ENCODE measurements at regions not wholly inside any gene's neighbourhood (a gene's known extent, or its start where the extent isn't known, plus 50 kb on each side); places are given as distances from the start of the nearest gene placed in this dataset.

DNA sequence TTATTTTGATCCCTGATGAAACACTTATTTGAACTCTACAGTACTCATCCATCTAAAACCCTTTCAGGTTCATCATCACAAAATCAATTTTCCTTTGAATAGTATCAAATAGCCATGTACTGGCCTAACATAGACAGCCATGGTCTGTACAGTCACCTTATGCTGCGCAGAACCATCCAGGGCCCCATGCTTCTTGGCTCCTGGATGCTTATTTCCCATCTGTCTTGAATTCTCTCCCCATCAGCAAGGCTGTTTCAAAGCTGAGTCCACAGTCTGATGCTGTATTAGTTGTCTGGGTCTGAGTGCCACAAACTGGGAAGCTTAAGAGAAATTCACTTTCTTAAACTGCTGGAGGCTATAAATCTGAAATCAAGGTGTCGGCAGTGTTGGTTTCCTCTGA, 290.2 kb downstream of the OSR1 start:
- no peak overlapping the region for H3K27ac ChIP-seq
- H3K36me3 ChIP-seq = no peaks in the 10 kb centered on the region
- no peak overlapping the region for H3K4me3 ChIP-seq (replicated peaks in 1 of 3)
- no peak for TF ChIP-seq POLR2A (IDR thresholded peaks at IDR 0.05)
- TF ChIP-seq, protein P1, sequence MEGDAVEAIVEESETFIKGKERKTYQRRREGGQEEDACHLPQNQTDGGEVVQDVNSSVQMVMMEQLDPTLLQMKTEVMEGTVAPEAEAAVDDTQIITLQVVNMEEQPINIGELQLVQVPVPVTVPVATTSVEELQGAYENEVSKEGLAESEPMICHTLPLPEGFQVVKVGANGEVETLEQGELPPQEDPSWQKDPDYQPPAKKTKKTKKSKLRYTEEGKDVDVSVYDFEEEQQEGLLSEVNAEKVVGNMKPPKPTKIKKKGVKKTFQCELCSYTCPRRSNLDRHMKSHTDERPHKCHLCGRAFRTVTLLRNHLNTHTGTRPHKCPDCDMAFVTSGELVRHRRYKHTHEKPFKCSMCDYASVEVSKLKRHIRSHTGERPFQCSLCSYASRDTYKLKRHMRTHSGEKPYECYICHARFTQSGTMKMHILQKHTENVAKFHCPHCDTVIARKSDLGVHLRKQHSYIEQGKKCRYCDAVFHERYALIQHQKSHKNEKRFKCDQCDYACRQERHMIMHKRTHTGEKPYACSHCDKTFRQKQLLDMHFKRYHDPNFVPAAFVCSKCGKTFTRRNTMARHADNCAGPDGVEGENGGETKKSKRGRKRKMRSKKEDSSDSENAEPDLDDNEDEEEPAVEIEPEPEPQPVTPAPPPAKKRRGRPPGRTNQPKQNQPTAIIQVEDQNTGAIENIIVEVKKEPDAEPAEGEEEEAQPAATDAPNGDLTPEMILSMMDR (IDR thresholded peaks at IDR 0.05) = no peak
- 98% methylated on average over 2 of the region's 2 CpGs for WGBS, 2 donors
- intact Hi-C loops (cut with DNase I) = no loop called here
- no peaks in the 10 kb centered on the region for H3K9me3 ChIP-seq
- no peaks in the 10 kb centered on the region for H3K27me3 ChIP-seq
- no peak for DNase-seq
- no peaks in the 10 kb centered on the region for H3K4me1 ChIP-seq

DNA sequence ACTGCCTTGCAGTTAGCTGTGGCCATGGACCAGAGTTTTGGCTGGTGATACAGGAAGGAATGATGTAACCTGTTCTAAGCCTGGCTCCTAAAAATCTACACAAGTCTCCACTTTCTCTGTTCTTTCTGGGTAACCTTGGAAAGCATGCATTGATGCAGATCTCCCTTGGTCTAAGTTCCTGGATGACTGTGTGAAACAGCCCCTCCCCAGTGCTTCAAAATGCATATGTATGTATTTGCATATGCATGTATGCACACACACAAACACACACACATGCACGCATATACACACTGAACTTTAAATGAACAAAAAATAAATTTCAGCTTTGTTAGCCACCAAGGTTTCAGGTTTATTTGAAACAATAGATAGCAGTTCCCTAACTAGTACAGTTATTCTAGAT, 296.1 kb downstream of the OSR1 start:
- no peaks in the 10 kb centered on the region for H3K36me3 ChIP-seq
- H3K27ac ChIP-seq = no peak overlapping the region
- TF ChIP-seq, protein P1 (IDR thresholded peaks at IDR 0.05) = no peak
- TF ChIP-seq POLR2A (IDR thresholded peaks at IDR 0.05) = no peak
- no peak for DNase-seq
- no peaks in the 10 kb centered on the region for H3K4me1 ChIP-seq
- no peaks in the 10 kb centered on the region for H3K27me3 ChIP-seq
- no peak overlapping the region for H3K4me3 ChIP-seq (replicated peaks in 1 of 3)
- H3K9me3 ChIP-seq = no peaks in the 10 kb centered on the region
- 90 to 94% methylated on average over 1 of the region's 1 CpG for WGBS, 2 donors
- intact Hi-C loops (cut with DNase I) = no loop called here

DNA sequence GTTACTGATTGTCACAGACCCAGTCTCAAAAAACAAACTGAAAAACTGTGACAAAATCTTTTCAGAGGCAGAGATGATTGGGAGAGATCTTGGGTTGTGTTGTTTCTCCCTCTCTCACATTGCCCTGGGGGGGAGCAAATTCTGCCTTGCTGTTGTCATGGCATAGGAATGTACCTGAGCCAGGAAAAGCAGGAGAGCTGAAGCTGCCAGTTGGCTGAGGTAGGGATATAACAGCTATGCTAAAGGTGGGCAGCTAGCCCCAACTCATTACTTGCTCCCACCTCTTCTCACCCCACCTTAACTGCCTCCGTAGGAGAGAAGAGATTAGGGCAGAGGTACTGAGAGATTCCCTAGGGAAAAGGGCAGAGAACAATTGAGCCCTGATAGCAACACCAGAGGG, 299.3 kb downstream of the OSR1 start:
- H3K27me3 ChIP-seq = no peaks in the 10 kb centered on the region
- H3K36me3 ChIP-seq = no peaks in the 10 kb centered on the region
- WGBS, 2 donors = 45 to 61% methylated on average over 1 of the region's 1 CpG
- H3K4me3 ChIP-seq (replicated peaks in 1 of 3) = no peak overlapping the region
- H3K27ac ChIP-seq = no peak overlapping the region
- no peaks in the 10 kb centered on the region for H3K4me1 ChIP-seq
- DNase-seq = peak; percentile 11 to 58
- intact Hi-C loops (cut with DNase I) = no loop called here
- no peak for TF ChIP-seq POLR2A (IDR thresholded peaks at IDR 0.05)
- TF ChIP-seq, protein P1 (IDR thresholded peaks at IDR 0.05) = no peak
- H3K9me3 ChIP-seq = no peaks in the 10 kb centered on the region

DNA sequence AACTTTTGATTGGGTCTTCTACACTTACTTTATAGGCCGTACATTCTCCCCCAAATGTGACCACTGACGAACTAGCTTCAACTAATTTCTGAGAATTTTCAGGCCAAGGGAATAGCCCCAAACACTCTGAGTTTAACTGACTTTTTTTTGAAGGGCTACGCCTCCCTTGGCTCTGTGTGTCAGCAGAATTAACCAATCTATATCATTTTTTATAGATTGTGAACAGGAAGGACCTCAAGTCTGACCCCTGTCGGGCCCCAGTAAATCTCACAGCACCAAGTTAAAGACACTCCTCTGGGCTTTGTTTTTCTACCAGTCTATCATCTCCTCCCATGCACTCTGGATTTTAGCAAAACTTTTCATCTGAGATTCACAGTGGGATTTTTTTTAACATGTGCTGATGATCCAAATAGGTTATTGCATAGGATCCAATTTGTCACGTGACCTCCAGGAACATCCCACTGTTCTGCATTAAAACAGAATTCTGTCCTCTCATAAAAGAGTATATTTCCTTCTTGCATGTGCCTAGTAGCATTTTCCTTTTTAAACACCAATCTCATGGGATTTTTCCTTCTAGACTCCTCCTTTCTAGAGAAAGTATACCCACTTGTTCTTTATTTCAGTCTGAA, 307.1 kb downstream of the OSR1 start:
- H3K36me3 ChIP-seq = no peaks in the 10 kb centered on the region
- 82 to 88% methylated on average over 5 of the region's 5 CpGs for WGBS, 2 donors
- H3K4me1 ChIP-seq = peaks cover 0 to 6% of the 10 kb centered on the region in 2 donors
- H3K4me3 ChIP-seq (replicated peaks in 1 of 3) = no peak overlapping the region
- TF ChIP-seq, protein P1 (IDR thresholded peaks at IDR 0.05) = no peak
- no peak for TF ChIP-seq POLR2A (IDR thresholded peaks at IDR 0.05)
- DNase-seq = no peak
- H3K9me3 ChIP-seq = no peaks in the 10 kb centered on the region
- H3K27ac ChIP-seq = no peak overlapping the region
- intact Hi-C loops (cut with DNase I) = no loop called here
- no peaks in the 10 kb centered on the region for H3K27me3 ChIP-seq

DNA sequence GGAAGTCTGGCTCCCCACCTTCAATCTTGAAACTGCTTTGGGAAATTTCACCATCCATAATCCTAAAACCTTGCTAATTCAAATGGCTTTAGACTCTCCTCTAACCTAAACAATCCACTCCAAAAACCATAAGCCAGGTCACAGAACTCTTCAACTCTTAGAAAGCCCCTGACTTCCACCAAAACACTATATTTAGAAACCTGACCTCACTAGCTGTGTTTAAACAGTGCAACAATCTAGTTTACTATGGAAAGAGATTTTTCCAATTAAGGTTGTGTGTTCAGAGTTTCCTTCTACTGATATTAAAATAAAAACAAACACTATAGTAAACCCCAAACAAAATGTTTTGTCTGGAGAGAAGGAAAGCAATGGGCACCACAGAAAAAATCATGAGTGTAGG, 308.1 kb downstream of the OSR1 start:
- intact Hi-C loops (cut with DNase I) = no loop called here
- peaks cover 0 to 6% of the 10 kb centered on the region in 2 donors for H3K4me1 ChIP-seq
- no peak overlapping the region for H3K27ac ChIP-seq
- DNase-seq = no peak
- no peak overlapping the region for H3K4me3 ChIP-seq (replicated peaks in 1 of 3)
- H3K36me3 ChIP-seq = no peaks in the 10 kb centered on the region
- H3K9me3 ChIP-seq = no peaks in the 10 kb centered on the region
- TF ChIP-seq POLR2A (IDR thresholded peaks at IDR 0.05) = no peak
- TF ChIP-seq, protein P1 (IDR thresholded peaks at IDR 0.05) = no peak
- no peaks in the 10 kb centered on the region for H3K27me3 ChIP-seq

Measured in thyroid gland (tissue), 4 donors.